ENCODE measurements at regions not wholly inside any gene's neighbourhood (a gene's known extent, or its start where the extent isn't known, plus 50 kb on each side); places are given as distances from the start of the nearest gene placed in this dataset.

GRCh38 chr1:172951730-172952365 is 98.9 kb downstream of the TNFSF18 start:
- CTCF ChIA-PET, result no interaction called here
- peaks cover 3% of the 10 kb centered on the region for H3K27me3 Mint-ChIP-seq (ENCODE audit: low read depth)
- no peak for DNase-seq
- H3K36me3 Mint-ChIP-seq (ENCODE audit: low read depth), result no peaks in the 10 kb centered on the region
- H3K4me1 Mint-ChIP-seq (ENCODE audit: low read depth), result peaks cover 16% of the 10 kb centered on the region
- no peaks in the 10 kb centered on the region for H3K9me3 Mint-ChIP-seq
- intact Hi-C loops (cut with micrococcal nuclease), result no loop called here
- no peak overlapping the region for H3K27ac Mint-ChIP-seq
- no peak overlapping the region for H3K4me3 Mint-ChIP-seq

- no peaks in the 10 kb centered on the region for H3K36me3 Mint-ChIP-seq (ENCODE audit: low read depth)
- CTCF ChIA-PET, result no interaction called here
- peaks cover 3% of the 10 kb centered on the region for H3K27me3 Mint-ChIP-seq (ENCODE audit: low read depth)
- no peaks in the 10 kb centered on the region for H3K9me3 Mint-ChIP-seq
- no peak for DNase-seq
- intact Hi-C loops (cut with micrococcal nuclease), result no loop called here
- H3K4me1 Mint-ChIP-seq (ENCODE audit: low read depth), result peaks cover 10% of the 10 kb centered on the region
- H3K4me3 Mint-ChIP-seq, result no peak overlapping the region
- H3K27ac Mint-ChIP-seq, result no peak overlapping the region
Measured at GRCh38 chr1:172952516-172952915, 98.2 kb downstream of the TNFSF18 start.

GRCh38 chr1:172954476-172955150 is 96.1 kb downstream of the TNFSF18 start:
- H3K9me3 Mint-ChIP-seq, result no peaks in the 10 kb centered on the region
- H3K27ac Mint-ChIP-seq, result no peak overlapping the region
- intact Hi-C loops (cut with micrococcal nuclease), result no loop called here
- H3K27me3 Mint-ChIP-seq (ENCODE audit: low read depth), result peaks cover 3% of the 10 kb centered on the region
- no peaks in the 10 kb centered on the region for H3K36me3 Mint-ChIP-seq (ENCODE audit: low read depth)
- DNase-seq, result no peak
- CTCF ChIA-PET, result no interaction called here
- peaks cover 7% of the 10 kb centered on the region for H3K4me1 Mint-ChIP-seq (ENCODE audit: low read depth)
- H3K4me3 Mint-ChIP-seq, result no peak overlapping the region

GRCh38 chr1:172955161-172955815 is 95.5 kb downstream of the TNFSF18 start:
- CTCF ChIA-PET, result no interaction called here
- H3K4me1 Mint-ChIP-seq (ENCODE audit: low read depth), result peaks cover 7% of the 10 kb centered on the region
- H3K36me3 Mint-ChIP-seq (ENCODE audit: low read depth), result no peaks in the 10 kb centered on the region
- H3K4me3 Mint-ChIP-seq, result no peak overlapping the region
- peaks cover 3% of the 10 kb centered on the region for H3K27me3 Mint-ChIP-seq (ENCODE audit: low read depth)
- intact Hi-C loops (cut with micrococcal nuclease), result no loop called here
- no peaks in the 10 kb centered on the region for H3K9me3 Mint-ChIP-seq
- DNase-seq, result no peak
- H3K27ac Mint-ChIP-seq, result no peak overlapping the region

- H3K27ac Mint-ChIP-seq, result no peak overlapping the region
- intact Hi-C loops (cut with micrococcal nuclease), result no loop called here
- no peak for DNase-seq
- H3K27me3 Mint-ChIP-seq (ENCODE audit: low read depth), result peaks cover 7% of the 10 kb centered on the region
- H3K4me3 Mint-ChIP-seq, result no peak overlapping the region
- CTCF ChIA-PET, result interaction anchor here (0.6 kb wide), 1 partner anchor 201 kb away, joined by 3 read pairs; no protein-coding TSS in a partner anchor
- peaks cover 2% of the 10 kb centered on the region for H3K4me1 Mint-ChIP-seq (ENCODE audit: low read depth)
- no peaks in the 10 kb centered on the region for H3K36me3 Mint-ChIP-seq (ENCODE audit: low read depth)
- no peaks in the 10 kb centered on the region for H3K9me3 Mint-ChIP-seq
Measured at GRCh38 chr1:172956871-172957270, 93.9 kb downstream of the TNFSF18 start.

GRCh38 chr1:172957491-172957890 is 93.2 kb downstream of the TNFSF18 start:
- H3K4me1 Mint-ChIP-seq (ENCODE audit: low read depth), result no peaks in the 10 kb centered on the region
- no peak for DNase-seq
- H3K36me3 Mint-ChIP-seq (ENCODE audit: low read depth), result no peaks in the 10 kb centered on the region
- peaks cover 7% of the 10 kb centered on the region for H3K27me3 Mint-ChIP-seq (ENCODE audit: low read depth)
- H3K27ac Mint-ChIP-seq, result no peak overlapping the region
- H3K9me3 Mint-ChIP-seq, result no peaks in the 10 kb centered on the region
- CTCF ChIA-PET, result interaction anchor here (0.6 kb wide), 1 partner anchor 202 kb away, joined by 3 read pairs; no protein-coding TSS in a partner anchor
- H3K4me3 Mint-ChIP-seq, result no peak overlapping the region
- intact Hi-C loops (cut with micrococcal nuclease), result no loop called here

GRCh38 chr1:172959571-172959970 is 91.2 kb downstream of the TNFSF18 start:
- CTCF ChIA-PET, result no interaction called here

GRCh38 chr1:172960019-172960418 is 90.7 kb downstream of the TNFSF18 start:
- no peak for DNase-seq
- Mint-ChIP-seq H3K4me3 (no peak overlapping the region), H3K9me3 (no peaks in the 10 kb centered on the region), H3K4me1 (ENCODE audit: low read depth) (no peaks in the 10 kb centered on the region), H3K27ac (no peak overlapping the region), H3K36me3 (ENCODE audit: low read depth) (no peaks in the 10 kb centered on the region), H3K27me3 (ENCODE audit: low read depth) (peaks cover 7% of the 10 kb centered on the region)
- CTCF ChIA-PET, result no interaction called here
- intact Hi-C loops (cut with micrococcal nuclease), result no loop called here

More at GRCh38 chr1:172959571-172959970, 91.2 kb downstream of the TNFSF18 start:
- no peak overlapping the region for H3K4me3 Mint-ChIP-seq
- H3K9me3 Mint-ChIP-seq, result no peaks in the 10 kb centered on the region
- no peak overlapping the region for H3K27ac Mint-ChIP-seq
- H3K4me1 Mint-ChIP-seq (ENCODE audit: low read depth), result no peaks in the 10 kb centered on the region
- intact Hi-C loops (cut with micrococcal nuclease), result no loop called here
- H3K27me3 Mint-ChIP-seq (ENCODE audit: low read depth), result peaks cover 7% of the 10 kb centered on the region
- H3K36me3 Mint-ChIP-seq (ENCODE audit: low read depth), result no peaks in the 10 kb centered on the region
- DNase-seq, result no peak

GRCh38 chr1:172960454-172961208 is 90.1 kb downstream of the TNFSF18 start:
- no peak for DNase-seq
- Mint-ChIP-seq H3K27me3 (ENCODE audit: low read depth) (peaks cover 5% of the 10 kb centered on the region), H3K4me1 (ENCODE audit: low read depth) (no peaks in the 10 kb centered on the region), H3K36me3 (ENCODE audit: low read depth) (no peaks in the 10 kb centered on the region), H3K9me3 (no peaks in the 10 kb centered on the region), H3K27ac (no peak overlapping the region), H3K4me3 (no peak overlapping the region)
- CTCF ChIA-PET, result no interaction called here
- intact Hi-C loops (cut with micrococcal nuclease), result no loop called here

- Mint-ChIP-seq H3K9me3 (no peaks in the 10 kb centered on the region), H3K27me3 (ENCODE audit: low read depth) (peaks cover 6% of the 10 kb centered on the region), H3K27ac (no peak overlapping the region), H3K36me3 (ENCODE audit: low read depth) (no peaks in the 10 kb centered on the region), H3K4me1 (ENCODE audit: low read depth) (peaks cover 12% of the 10 kb centered on the region), H3K4me3 (no peak overlapping the region)
- intact Hi-C loops (cut with micrococcal nuclease), result no loop called here
- CTCF ChIA-PET, result interaction anchor here (1.4 kb wide), 1 partner anchor 222 kb away, joined by 3 read pairs; no protein-coding TSS in a partner anchor
- no peak for DNase-seq
Measured at GRCh38 chr1:172964864-172965263, 85.9 kb downstream of the TNFSF18 start.

GRCh38 chr1:172966844-172967540 is 83.7 kb downstream of the TNFSF18 start:
- no peak for DNase-seq
- intact Hi-C loops (cut with micrococcal nuclease), result loop anchor here (1.0 to 2.0 kb wide), 5 partner anchors 72 to 240 kb away; partner anchors contain the start of gene TNFSF4
- H3K9me3 Mint-ChIP-seq, result no peaks in the 10 kb centered on the region
- H3K27me3 Mint-ChIP-seq (ENCODE audit: low read depth), result peaks cover 2% of the 10 kb centered on the region
- CTCF ChIA-PET, result interaction anchor here (0.6 to 1.1 kb wide), 4 partner anchors 41 to 335 kb away, joined by 3 to 6 read pairs (median 4); no protein-coding TSS in a partner anchor
- H3K36me3 Mint-ChIP-seq (ENCODE audit: low read depth), result no peaks in the 10 kb centered on the region
- peaks cover 18% of the 10 kb centered on the region for H3K4me1 Mint-ChIP-seq (ENCODE audit: low read depth)
- no peak overlapping the region for H3K27ac Mint-ChIP-seq
- H3K4me3 Mint-ChIP-seq, result no peak overlapping the region

- Mint-ChIP-seq H3K4me3 (no peak overlapping the region), H3K36me3 (ENCODE audit: low read depth) (no peaks in the 10 kb centered on the region), H3K4me1 (ENCODE audit: low read depth) (peaks cover 18% of the 10 kb centered on the region), H3K27ac (no peak overlapping the region), H3K9me3 (no peaks in the 10 kb centered on the region), H3K27me3 (ENCODE audit: low read depth) (peaks cover 2% of the 10 kb centered on the region)
- DNase-seq, result no peak
- CTCF ChIA-PET, result no interaction called here
- intact Hi-C loops (cut with micrococcal nuclease), result loop anchor here (1.0 to 2.0 kb wide), 5 partner anchors 73 to 239 kb away; partner anchors contain the start of gene TNFSF4
Measured at GRCh38 chr1:172967936-172968335, 82.8 kb downstream of the TNFSF18 start.
